ENCODE measurements at regions not wholly inside any gene's neighbourhood (a gene's known extent, or its start where the extent isn't known, plus 50 kb on each side); places are given as distances from the start of the nearest gene placed in this dataset.
"Not testable (repeated sequence)": the region's sequence is repeated elsewhere in the genome, so short reads cannot be mapped to it uniquely, and the experiment has no call there.

- no peak for DNase-seq
- no peaks in the 10 kb centered on the region for H3K36me3 ChIP-seq
- H3K4me1 ChIP-seq = no peaks in the 10 kb centered on the region
- TF ChIP-seq CTCF (IDR thresholded peaks at IDR 0.05; ENCODE audit: borderline replicate concordance) = no peak
- no peaks in the 10 kb centered on the region for H3K27me3 ChIP-seq (ENCODE audit: low read depth)
- intact Hi-C loops (cut with micrococcal nuclease) = no loop called here
- no peak overlapping the region for H3K27ac ChIP-seq (replicated peaks)
- H3K9me3 ChIP-seq (replicated peaks) = peaks cover 4% of the 10 kb centered on the region
- no peak overlapping the region for H3K4me3 ChIP-seq
These were observed 510.0 kb upstream of the PHF14 start for GRCh38 chr7:10463701-10464100.

- DNase-seq; H3K27me3 ChIP-seq (ENCODE audit: low read depth); H3K4me3 ChIP-seq; H3K4me1 ChIP-seq; H3K36me3 ChIP-seq; H3K9me3 ChIP-seq (replicated peaks); H3K27ac ChIP-seq (replicated peaks); intact Hi-C loops (cut with micrococcal nuclease): not testable (repeated sequence)
These were observed 508.1 kb upstream of the PHF14 start for GRCh38 chr7:10465536-10465935.

- no peak overlapping the region for H3K27ac ChIP-seq (replicated peaks)
- intact Hi-C loops (cut with micrococcal nuclease) = no loop called here
- H3K27me3 ChIP-seq (ENCODE audit: low read depth) = no peaks in the 10 kb centered on the region
- no peak for DNase-seq
- TF ChIP-seq CTCF (IDR thresholded peaks at IDR 0.05; ENCODE audit: borderline replicate concordance) = no peak
- H3K4me3 ChIP-seq = no peak overlapping the region
- H3K36me3 ChIP-seq = no peaks in the 10 kb centered on the region
- no peaks in the 10 kb centered on the region for H3K9me3 ChIP-seq (replicated peaks)
- H3K4me1 ChIP-seq = no peaks in the 10 kb centered on the region
These were observed 504.8 kb upstream of the PHF14 start for GRCh38 chr7:10468908-10469307.

- Histone ChIP-seq H3K9me3 (replicated peaks) (no peaks in the 10 kb centered on the region), H3K4me3 (no peak overlapping the region), H3K4me1 (no peaks in the 10 kb centered on the region), H3K36me3 (no peaks in the 10 kb centered on the region), H3K27ac (replicated peaks) (no peak overlapping the region), H3K27me3 (ENCODE audit: low read depth) (no peaks in the 10 kb centered on the region)
- TF ChIP-seq CTCF (IDR thresholded peaks at IDR 0.05; ENCODE audit: borderline replicate concordance) = no peak
- intact Hi-C loops (cut with micrococcal nuclease) = no loop called here
- no peak for DNase-seq
These were observed 504.2 kb upstream of the PHF14 start for GRCh38 chr7:10469476-10469875.

GRCh38 chr7:10471280-10472058 lies 502.2 kb upstream of the PHF14 start:
- Histone ChIP-seq H3K27ac (replicated peaks) (no peak overlapping the region), H3K9me3 (replicated peaks) (no peaks in the 10 kb centered on the region), H3K27me3 (ENCODE audit: low read depth) (no peaks in the 10 kb centered on the region), H3K36me3 (no peaks in the 10 kb centered on the region), H3K4me1 (no peaks in the 10 kb centered on the region), H3K4me3 (no peak overlapping the region)
- no peak for TF ChIP-seq CTCF (IDR thresholded peaks at IDR 0.05; ENCODE audit: borderline replicate concordance)
- intact Hi-C loops (cut with micrococcal nuclease) = no loop called here
- no peak for DNase-seq

GRCh38 chr7:10472115-10472514 lies 501.6 kb upstream of the PHF14 start:
- H3K4me1 ChIP-seq = no peaks in the 10 kb centered on the region
- intact Hi-C loops (cut with micrococcal nuclease) = no loop called here
- H3K4me3 ChIP-seq = no peak overlapping the region
- no peak for TF ChIP-seq CTCF (IDR thresholded peaks at IDR 0.05; ENCODE audit: borderline replicate concordance)
- H3K27me3 ChIP-seq (ENCODE audit: low read depth) = no peaks in the 10 kb centered on the region
- H3K36me3 ChIP-seq = no peaks in the 10 kb centered on the region
- DNase-seq = no peak
- no peak overlapping the region for H3K27ac ChIP-seq (replicated peaks)
- H3K9me3 ChIP-seq (replicated peaks) = no peaks in the 10 kb centered on the region

Data from left ventricle myocardium inferior (tissue), 1 donor.